VCaP (cell line): ENCODE measurements at regions not wholly inside any gene's neighbourhood (a gene's known extent, or its start where the extent isn't known, plus 50 kb on each side); places are given as distances from the start of the nearest gene placed in this dataset.

Experiments used
- H3K27ac ChIP-seq: fragments of 450-650 bp; 2 replicates; pipeline ENCODE4 v1.5.1; 2017
- CTCF ChIP-seq: fragments of 450-650 bp; conservative IDR thresholded peaks from 2 replicates; pipeline ENCODE4 v1.5.1; 2017; ENCODE audit warnings: mild to moderate bottlenecking, moderate library complexity

- no peak for TF ChIP-seq CTCF
- no peak overlapping the region for H3K27ac ChIP-seq
Observed at GRCh38 chr3:158882445-158882844, 80.6 kb downstream of the MFSD1 start.

- TF ChIP-seq CTCF: no peak
- no peak overlapping the region for H3K27ac ChIP-seq
Observed at GRCh38 chr3:158896729-158897128, 94.9 kb downstream of the MFSD1 start.

GRCh38 chr3:158906749-158907148 lies 104.9 kb downstream of the MFSD1 start:
- TF ChIP-seq CTCF: no peak
- no peak overlapping the region for H3K27ac ChIP-seq

- no peak for TF ChIP-seq CTCF
Observed at GRCh38 chr3:158908187-158908734, 106.4 kb downstream of the MFSD1 start.

GRCh38 chr3:158909870-158910269 lies 108.0 kb downstream of the MFSD1 start:
- H3K27ac ChIP-seq: no peak overlapping the region; the same call in 1 of the 2 replicates
- TF ChIP-seq CTCF: no peak

More at GRCh38 chr3:158908187-158908734, 106.4 kb downstream of the MFSD1 start:
- no peak overlapping the region for H3K27ac ChIP-seq

- H3K27ac ChIP-seq: peak overlapping the region; percentile 54
Observed at GRCh38 chr3:158911586-158911985, 109.7 kb downstream of the MFSD1 start.

GRCh38 chr3:158912188-158912587 lies 110.3 kb downstream of the MFSD1 start:
- TF ChIP-seq CTCF: no peak

More at GRCh38 chr3:158911586-158911985, 109.7 kb downstream of the MFSD1 start:
- no peak for TF ChIP-seq CTCF

More at GRCh38 chr3:158912188-158912587, 110.3 kb downstream of the MFSD1 start:
- peak overlapping the region; percentile 54; the same call in 1 of the 2 replicates for H3K27ac ChIP-seq
